ENCODE measurements at regions not wholly inside any gene's neighbourhood (a gene's known extent, or its start where the extent isn't known, plus 50 kb on each side); places are given as distances from the start of the nearest gene placed in this dataset.

- TF ChIP-seq POLR2A (IDR thresholded peaks at IDR 0.05) (no peak), POLR2AphosphoS5 (IDR thresholded peaks at IDR 0.05; ENCODE audit: insufficient read depth in 1 of 2, low read depth in 1 of 2) (no peak)
Observed at GRCh38 chr13:109273326-109273751, 513.0 kb downstream of the IRS2 start.

All from vagina (tissue), 2 donors.